ENCODE measurements at regions not wholly inside any gene's neighbourhood (a gene's known extent, or its start where the extent isn't known, plus 50 kb on each side); places are given as distances from the start of the nearest gene placed in this dataset.

DNA sequence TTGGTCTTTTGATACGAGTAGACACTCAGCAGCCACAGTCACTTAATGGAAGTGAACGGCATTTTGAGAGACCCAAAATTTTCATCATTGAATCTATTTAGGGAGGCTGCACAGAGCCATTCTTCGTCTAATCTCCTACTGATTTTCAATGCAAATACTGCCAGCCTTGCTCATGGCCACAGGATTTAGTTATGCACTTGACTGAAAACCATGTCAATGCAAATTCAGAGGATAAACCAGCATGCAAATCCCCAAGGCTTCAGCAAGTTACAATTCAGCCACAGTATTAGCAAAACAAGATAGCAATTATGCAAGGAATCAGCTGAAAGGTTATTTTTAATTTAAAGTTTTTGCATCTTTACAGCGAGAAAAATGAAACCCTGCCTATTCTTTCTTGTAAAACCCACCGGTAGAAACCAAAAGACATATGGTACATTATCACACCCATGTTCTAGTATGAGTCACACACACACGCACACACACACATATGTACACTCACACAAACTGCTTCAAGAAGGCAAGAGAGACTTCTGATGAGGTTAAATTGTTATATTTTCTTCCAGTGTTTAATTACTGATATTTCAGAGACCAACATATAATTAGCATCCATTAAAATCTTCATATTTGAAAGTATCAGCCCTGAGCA, 985.3 kb upstream of the FLRT2 start:
- no peak for DNase-seq (ENCODE audit: low spot score)
- in situ Hi-C loops (cut with MboI; ENCODE audit: low pct_unique_long_range_greater_than_20kb, low sequenced_read_pairs, unreplicated experiment), result no loop called here
- TF ChIP-seq, protein P1, sequence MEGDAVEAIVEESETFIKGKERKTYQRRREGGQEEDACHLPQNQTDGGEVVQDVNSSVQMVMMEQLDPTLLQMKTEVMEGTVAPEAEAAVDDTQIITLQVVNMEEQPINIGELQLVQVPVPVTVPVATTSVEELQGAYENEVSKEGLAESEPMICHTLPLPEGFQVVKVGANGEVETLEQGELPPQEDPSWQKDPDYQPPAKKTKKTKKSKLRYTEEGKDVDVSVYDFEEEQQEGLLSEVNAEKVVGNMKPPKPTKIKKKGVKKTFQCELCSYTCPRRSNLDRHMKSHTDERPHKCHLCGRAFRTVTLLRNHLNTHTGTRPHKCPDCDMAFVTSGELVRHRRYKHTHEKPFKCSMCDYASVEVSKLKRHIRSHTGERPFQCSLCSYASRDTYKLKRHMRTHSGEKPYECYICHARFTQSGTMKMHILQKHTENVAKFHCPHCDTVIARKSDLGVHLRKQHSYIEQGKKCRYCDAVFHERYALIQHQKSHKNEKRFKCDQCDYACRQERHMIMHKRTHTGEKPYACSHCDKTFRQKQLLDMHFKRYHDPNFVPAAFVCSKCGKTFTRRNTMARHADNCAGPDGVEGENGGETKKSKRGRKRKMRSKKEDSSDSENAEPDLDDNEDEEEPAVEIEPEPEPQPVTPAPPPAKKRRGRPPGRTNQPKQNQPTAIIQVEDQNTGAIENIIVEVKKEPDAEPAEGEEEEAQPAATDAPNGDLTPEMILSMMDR (IDR thresholded peaks at IDR 0.05; ENCODE audit: extremely low read depth, insufficient read depth, missing control alignments), result no peak

DNA sequence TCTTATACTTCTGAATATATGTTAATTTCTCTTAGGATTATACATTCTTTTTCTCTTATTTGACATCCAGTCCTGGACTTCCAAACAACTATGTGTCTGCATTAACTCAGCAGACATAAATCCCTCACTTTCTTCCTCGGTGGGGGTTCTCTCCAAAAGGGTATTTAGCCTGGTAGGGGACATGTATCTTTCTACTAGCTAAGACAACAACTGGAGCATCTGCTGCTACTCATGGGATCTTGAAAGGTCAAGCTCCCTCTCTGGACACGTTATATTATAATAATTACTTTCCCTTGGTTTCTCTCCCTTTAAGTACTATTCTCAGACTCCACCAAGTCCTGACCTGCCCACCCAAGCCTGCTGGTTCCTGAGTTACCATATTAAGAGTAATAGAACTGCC, 983.7 kb upstream of the FLRT2 start:
- in situ Hi-C loops (cut with MboI; ENCODE audit: low pct_unique_long_range_greater_than_20kb, low sequenced_read_pairs, unreplicated experiment), result no loop called here
- TF ChIP-seq, protein P1 (IDR thresholded peaks at IDR 0.05; ENCODE audit: extremely low read depth, insufficient read depth, missing control alignments), result no peak
- no peak for DNase-seq (ENCODE audit: low spot score)

DNA sequence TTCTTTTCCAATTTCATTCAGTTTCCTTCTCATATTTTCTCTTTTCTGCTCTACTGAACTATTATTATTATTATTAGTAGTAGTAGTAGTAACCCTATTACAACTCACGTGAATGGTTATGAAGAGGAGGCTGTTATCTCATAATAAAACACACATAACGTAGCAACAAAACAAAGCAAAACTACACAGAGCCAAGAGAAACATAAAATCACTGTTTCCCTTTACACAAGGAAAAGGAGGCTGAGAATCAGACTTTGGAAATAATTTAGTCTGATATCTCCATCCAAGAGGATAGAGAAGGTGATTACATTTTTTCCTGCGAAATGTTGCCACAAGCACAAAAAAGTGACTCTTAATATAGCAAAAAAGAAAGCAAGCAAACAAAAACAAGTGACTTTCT, 975.8 kb upstream of the FLRT2 start:
- TF ChIP-seq, protein P1 (IDR thresholded peaks at IDR 0.05; ENCODE audit: extremely low read depth, insufficient read depth, missing control alignments), result no peak
- no peak for DNase-seq (ENCODE audit: low spot score)
- in situ Hi-C loops (cut with MboI; ENCODE audit: low pct_unique_long_range_greater_than_20kb, low sequenced_read_pairs, unreplicated experiment), result no loop called here

DNA sequence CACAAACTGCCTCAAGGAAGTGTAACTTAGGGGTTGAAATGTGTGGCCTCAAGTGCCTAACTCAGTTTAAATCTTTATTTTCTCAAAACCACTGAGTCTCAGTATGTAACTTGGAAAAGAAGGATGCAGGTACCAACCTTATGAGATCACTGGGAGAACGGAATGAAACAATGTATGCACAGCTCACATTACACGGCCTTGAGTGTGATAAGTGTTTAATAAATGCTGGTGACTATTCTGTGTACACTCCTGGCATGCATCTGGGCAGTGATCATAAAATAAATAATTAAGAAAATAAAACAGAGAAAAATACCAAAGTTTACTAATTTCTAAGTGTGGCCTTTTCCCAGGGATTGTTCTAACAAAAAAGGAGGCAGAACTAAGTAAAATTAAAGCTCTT, 974.5 kb upstream of the FLRT2 start:
- in situ Hi-C loops (cut with MboI; ENCODE audit: low pct_unique_long_range_greater_than_20kb, low sequenced_read_pairs, unreplicated experiment), result no loop called here
- DNase-seq (ENCODE audit: low spot score), result no peak
- TF ChIP-seq, protein P1 (IDR thresholded peaks at IDR 0.05; ENCODE audit: extremely low read depth, insufficient read depth, missing control alignments), result no peak

DNA sequence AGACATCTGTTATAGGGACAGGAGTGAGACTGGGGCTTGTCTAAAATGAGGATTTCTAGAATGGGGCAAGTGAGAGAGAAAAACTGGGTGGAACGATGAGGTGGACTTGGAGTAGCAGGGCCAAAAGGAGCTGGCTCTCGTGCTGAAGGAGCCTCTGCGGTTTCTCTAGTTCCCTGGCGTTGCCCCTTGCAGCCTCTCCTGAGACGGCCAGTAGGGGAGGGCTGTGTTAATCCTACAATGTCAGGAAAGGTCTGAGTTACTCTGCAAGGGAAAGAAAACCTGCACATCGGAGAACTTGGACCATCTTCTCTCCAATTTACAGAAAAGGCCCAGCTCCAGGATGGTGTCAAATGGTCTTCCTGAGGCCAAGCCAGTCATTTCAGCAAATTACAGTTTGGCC, 963.8 kb upstream of the FLRT2 start:
- in situ Hi-C loops (cut with MboI; ENCODE audit: low pct_unique_long_range_greater_than_20kb, low sequenced_read_pairs, unreplicated experiment), result no loop called here
- TF ChIP-seq, protein P1 (IDR thresholded peaks at IDR 0.05; ENCODE audit: extremely low read depth, insufficient read depth, missing control alignments), result no peak
- no peak for DNase-seq (ENCODE audit: low spot score)

DNA sequence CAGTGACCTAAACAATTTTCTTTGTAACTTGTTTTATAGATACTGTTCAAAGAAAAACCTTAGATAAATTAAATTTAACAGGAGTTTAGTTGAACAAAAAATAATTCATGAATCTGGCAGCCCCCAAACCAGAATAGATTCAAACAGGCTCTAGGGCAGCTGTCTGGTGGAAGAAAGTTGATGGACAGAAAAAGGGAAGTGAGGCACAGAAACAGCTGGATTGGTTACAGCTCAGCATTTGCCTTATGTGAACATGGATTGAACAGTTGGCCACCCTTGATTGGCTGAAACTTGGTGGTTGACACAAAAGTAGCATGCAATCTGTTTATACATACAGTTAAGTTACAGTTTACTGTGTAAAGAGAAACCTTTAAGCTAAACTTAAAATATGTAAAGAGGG, 954.3 kb upstream of the FLRT2 start:
- no peak for DNase-seq (ENCODE audit: low spot score)
- in situ Hi-C loops (cut with MboI; ENCODE audit: low pct_unique_long_range_greater_than_20kb, low sequenced_read_pairs, unreplicated experiment), result no loop called here
- TF ChIP-seq, protein P1 (IDR thresholded peaks at IDR 0.05; ENCODE audit: extremely low read depth, insufficient read depth, missing control alignments), result no peak
